K562 (cell line): ENCODE measurements at regions not wholly inside any gene's neighbourhood (a gene's known extent, or its start where the extent isn't known, plus 50 kb on each side); places are given as distances from the start of the nearest gene placed in this dataset.

ENCODE experiments used
- ATAC-seq: fragments of 200-7000 bp; cut with Tn5 transposase; 3 replicates; pipeline ENCODE4 v1.9.1; 2020; ENCODE audit warnings: moderate library complexity
- BruUV-seq: library from RNA; stranded (reverse); fragments of 400-500 nt; replicated peaks from 2 replicates; lab custom pipeline; 2021; lab: Mats Ljungman, UMichigan
- CTCF ChIA-PET: fragments of 300-600 bp; formaldehyde crosslinking; extraction: SDS; loops from one replicate; lab custom pipeline; 2021; ENCODE audit warnings: low intra/inter-chr PET ratio; lab: Yijun Ruan, JAX
- POLR2A ChIA-PET: fragments of 300-600, 350-650 bp; sonication (Branson Sonifier 250); formaldehyde crosslinking; extraction: SDS; loops from one replicate; lab custom pipeline; 2021; ENCODE audit warnings: antibody characterized with exemption, inconsistent platforms; lab: Yijun Ruan, JAX
- DNase-seq, 4 experiments: peaks; one replicate each; pipeline versions ENCODE4 v3.0.0 to v3.0.0-alpha.2; 2011 to 2018; ENCODE audit warnings: low spot score in 3 of 4, mixed read lengths in 3 of 4; ENCODE audit errors: extremely low read depth in 1 of 4
- FAIRE-seq: peaks from 2 replicates; lab custom pipeline; 2011; peaks lifted over from hg19 to GRCh38; lab: Jason Lieb, UNC
- H2AFZ ChIP-seq: 2 replicates; pipeline ENCODE4 v1.6.0; 2011; ENCODE audit warnings: low read depth, low read length, control low read depth, inconsistent platforms
- H3K27ac ChIP-seq: fragments of 200-600 bp; 3 replicates; pipeline ENCODE4 v1.8.0; 2011; ENCODE audit warnings: low read depth, mild to moderate bottlenecking, control low read depth, inconsistent platforms, low read length, moderate library complexity, mixed read lengths; ENCODE audit errors: extremely low read depth
- H3K27me3 ChIP-seq, 2 experiments: fragments of 300-600 bp in 1 of 2; 2 replicates in 1 of 2; 3 replicates in 1 of 2; pipeline versions ENCODE4 v1.6.0 to v1.8.0; 2011; ENCODE audit warnings: inconsistent platforms in 2 of 2, low read length in 2 of 2, mild to moderate bottlenecking in 1 of 2, mixed read lengths in 1 of 2, moderate library complexity in 1 of 2; ENCODE audit not compliant: control insufficient read depth in 2 of 2, insufficient read depth in 2 of 2
- H3K36me3 ChIP-seq: fragments of 300-600 bp; 3 replicates; pipeline ENCODE4 v1.8.0; 2011; ENCODE audit warnings: mild to moderate bottlenecking, low read length, inconsistent platforms; ENCODE audit not compliant: control insufficient read depth, insufficient read depth
- H3K4me1 ChIP-seq, 2 experiments: fragments of 200-600 bp in 1 of 2; replicated peaks in 1 of 2; 2 replicates in 1 of 2; 3 replicates in 1 of 2; pipeline versions ENCODE4 v1.5.1 to v1.8.0; 2011; ENCODE audit warnings: inconsistent platforms in 2 of 2, low read length in 2 of 2, mild to moderate bottlenecking in 1 of 2, mixed read lengths in 1 of 2, moderate library complexity in 1 of 2; ENCODE audit not compliant: control insufficient read depth in 2 of 2, insufficient read depth in 2 of 2
- H3K4me2 ChIP-seq: 2 replicates; pipeline ENCODE4 v1.6.1; 2011; ENCODE audit warnings: low read length, control low read depth, inconsistent platforms, mixed read lengths; ENCODE audit not compliant: insufficient read depth
- H3K4me3 ChIP-seq: fragments of 200-600 bp; sonication (generic), shearing (Covaris generic); 2 replicates; pipeline ENCODE4 v1.5.1; 2016; ENCODE audit warnings: control low read depth, inconsistent platforms
- H3K79me2 ChIP-seq: fragments of 200-600 bp; 3 replicates; pipeline ENCODE4 v1.8.0; 2011; ENCODE audit warnings: low read length, inconsistent platforms; ENCODE audit not compliant: control insufficient read depth, insufficient read depth
- H3K9ac ChIP-seq, 2 experiments: 2 replicates each; pipeline versions ENCODE4 v1.6.0 to v1.6.1; 2011; ENCODE audit warnings: low read depth in 2 of 2, low read length in 2 of 2, control low read depth in 1 of 2, inconsistent platforms in 1 of 2, mild to moderate bottlenecking in 1 of 2, mixed read lengths in 1 of 2; ENCODE audit not compliant: insufficient read depth in 1 of 2
- H3K9me1 ChIP-seq: one replicate; pipeline ENCODE4 v1.6.0; 2011; ENCODE audit warnings: inconsistent platforms, mild to moderate bottlenecking, low read length, moderate library complexity; ENCODE audit not compliant: control insufficient read depth, insufficient read depth
- H3K9me3 ChIP-seq: replicated peaks from 2 replicates; pipeline ENCODE4 v1.5.1; 2011; ENCODE audit warnings: low read depth, low read length, inconsistent platforms; ENCODE audit not compliant: control insufficient read depth, insufficient read depth
- H4K20me1 ChIP-seq: replicated peaks from 2 replicates; pipeline ENCODE4 v1.6.1; 2011; ENCODE audit warnings: low read length, inconsistent platforms, mixed read lengths; ENCODE audit not compliant: control insufficient read depth, insufficient read depth
- ARID3A ChIP-seq: IDR thresholded peaks from 2 replicates; pipeline ENCODE4 v1.6.1; 2012; ENCODE audit warnings: low read depth, low read length, improper control_type of control experiment, borderline replicate concordance
- FOXP4 ChIP-seq: sonication (generic); formaldehyde crosslinking; IDR thresholded peaks from 2 replicates; pipeline ENCODE4 v1.8.0; 2022; ENCODE audit warnings: mild to moderate bottlenecking, missing genetic modification reagents, borderline replicate concordance
- NCOR1 ChIP-seq: fragments of 450-650 bp; IDR thresholded peaks from 2 replicates; pipeline ENCODE4 v1.6.1; 2016; ENCODE audit warnings: mild to moderate bottlenecking, moderate library complexity
- PRMT5 ChIP-seq: sonication (generic); formaldehyde crosslinking; IDR thresholded peaks from 2 replicates; pipeline ENCODE4 v1.5.0; 2020; ENCODE audit warnings: missing genetic modification reagents
- RUNX1 ChIP-seq: sonication (generic); IDR thresholded peaks from 2 replicates; pipeline ENCODE4 v1.6.1; 2016; ENCODE audit warnings: antibody characterized with exemption, low read depth
- SNAPC5 ChIP-seq: fragments of 250-450 bp; sonication (Bioruptor Pico); IDR thresholded peaks from 2 replicates; pipeline ENCODE4 v1.8.0; 2021; ENCODE audit warnings: moderate library complexity, mild to moderate bottlenecking, inconsistent platforms
- SRSF1 ChIP-seq: fragments of 200-400 bp; formaldehyde crosslinking; IDR thresholded peaks from 2 replicates; pipeline ENCODE4 v1.6.1; 2017; ENCODE audit warnings: mild to moderate bottlenecking, low read depth, low read length, moderate library complexity
- TAF1 ChIP-seq: IDR thresholded peaks from 2 replicates; pipeline ENCODE4 v1.6.1; 2011; ENCODE audit warnings: mild to moderate bottlenecking, low read length, moderate library complexity; ENCODE audit not compliant: insufficient read depth, control insufficient read depth, severe bottlenecking; ENCODE audit errors: extremely low read depth
- ZNF347 ChIP-seq: fragments of 450-650 bp; formaldehyde crosslinking; IDR thresholded peaks from 2 replicates; pipeline ENCODE4 v1.4.0; 2020; ENCODE audit warnings: low read depth, mild to moderate bottlenecking, moderate library complexity
- WGBS: fragments of 100-300 bp; shearing (Covaris generic); methylation state at CpG from one replicate; pipeline ENCODE4 v1.1.6; 2016; ENCODE audit warnings: low coverage, mixed read lengths; ENCODE audit not compliant: insufficient coverage; ENCODE audit errors: missing lambda C conversion rate; 5-methylcytosine and 5-hydroxymethylcytosine counted together
- in situ Hi-C: fragments of 300-500 bp; cut with MboI; formaldehyde crosslinking; loops from 4 replicates; pipeline ENCODE4 v1.15.0; 2018; ENCODE audit warnings: inconsistent platforms, mixed read lengths
- intact Hi-C: fragments of 100-400 bp; cut with micrococcal nuclease; formaldehyde crosslinking; loops from 2 replicates; pipeline ENCODE4 v1.14.2; 2022

- CTCF ChIA-PET = no interaction called here
- no peak for TF ChIP-seq SRSF1
- TF ChIP-seq NCOR1 = no peak
- TF ChIP-seq FOXP4 = no peak
- in situ Hi-C loops = no loop called here
- H3K4me3 ChIP-seq = no peak overlapping the region
- DNase-seq (no peak), ATAC-seq (no peak), FAIRE-seq (no peak)
- POLR2A ChIA-PET = no interaction called here
- 3% methylated on average over 10 of the region's 10 CpGs for WGBS
- H3K9me1 ChIP-seq = no peaks in the 10 kb centered on the region
- H3K36me3 ChIP-seq = no peaks in the 10 kb centered on the region
- H3K27ac ChIP-seq = no peak overlapping the region
- H3K4me1 ChIP-seq = no peaks in the 10 kb centered on the region
- H3K9ac ChIP-seq = no peak overlapping the region
- H3K4me2 ChIP-seq = no peak overlapping the region
- intact Hi-C loops = no loop called here
- BruUV-seq = no TSS peak
- no peaks in the 10 kb centered on the region for H4K20me1 ChIP-seq
- H3K79me2 ChIP-seq = no peaks in the 10 kb centered on the region
- H3K9me3 ChIP-seq = no peaks in the 10 kb centered on the region
- H2AFZ ChIP-seq = no peak overlapping the region
- H3K27me3 ChIP-seq = no peaks in the 10 kb centered on the region
Observed at GRCh38 chr7:69318794-69319193, 279.5 kb upstream of the AUTS2 start.

- in situ Hi-C loops = no loop called here
- WGBS = under 1% methylated on average over 5 of the region's 5 CpGs
- H2AFZ ChIP-seq = no peak overlapping the region
- no peaks in the 10 kb centered on the region for H4K20me1 ChIP-seq
- ChIA-PET CTCF (no interaction called here), POLR2A (no interaction called here)
- ATAC-seq = no peak
- no peak for FAIRE-seq
- H3K9ac ChIP-seq = no peak overlapping the region
- H3K4me2 ChIP-seq = no peak overlapping the region
- no peak for DNase-seq
- H3K4me1 ChIP-seq = no peaks in the 10 kb centered on the region
- no TSS peak for BruUV-seq
- H3K36me3 ChIP-seq = no peaks in the 10 kb centered on the region
- H3K79me2 ChIP-seq = no peaks in the 10 kb centered on the region
- H3K9me1 ChIP-seq = no peaks in the 10 kb centered on the region
- no peak overlapping the region for H3K4me3 ChIP-seq
- no peaks in the 10 kb centered on the region; a peak in 2 of 5 replicates for H3K27me3 ChIP-seq
- H3K9me3 ChIP-seq = no peaks in the 10 kb centered on the region
- intact Hi-C loops = no loop called here
- no peak overlapping the region for H3K27ac ChIP-seq
- TF ChIP-seq ARID3A (no peak), TAF1 (no peak), ZNF347 (CRISPR knock-in tag) (no peak), PRMT5 (no peak), RUNX1 (no peak), SNAPC5 (CRISPR knock-in tag) (no peak)
Observed at GRCh38 chr7:69328516-69328915, 269.8 kb upstream of the AUTS2 start.
